ENCODE measurements at regions not wholly inside any gene's neighbourhood (a gene's known extent, or its start where the extent isn't known, plus 50 kb on each side); places are given as distances from the start of the nearest gene placed in this dataset.

- no peak for DNase-seq
These were observed 192.9 kb downstream of the HAUS1 start for GRCh38 chr18:46297124-46297523.

- DNase-seq: no peak
These were observed 193.4 kb downstream of the HAUS1 start for GRCh38 chr18:46297621-46298020.

- no peak for DNase-seq
These were observed 194.3 kb downstream of the HAUS1 start for GRCh38 chr18:46298511-46298910.

- DNase-seq: no peak
These were observed 195.4 kb downstream of the HAUS1 start for GRCh38 chr18:46299465-46300008.

- no peak for DNase-seq
These were observed 196.9 kb downstream of the HAUS1 start for GRCh38 chr18:46301081-46301480.

GRCh38 chr18:46301571-46301970 is 197.4 kb downstream of the HAUS1 start:
- no peak for DNase-seq

GRCh38 chr18:46302528-46303485 is 198.6 kb downstream of the HAUS1 start:
- DNase-seq: no peak

- no peak for DNase-seq
These were observed 206.1 kb downstream of the HAUS1 start for GRCh38 chr18:46310258-46310657.

GRCh38 chr18:46310675-46311345 is 206.6 kb downstream of the HAUS1 start:
- no peak for DNase-seq

GRCh38 chr18:46311491-46311890 is 207.3 kb downstream of the HAUS1 start:
- no peak for DNase-seq

- DNase-seq: no peak
These were observed 208.0 kb downstream of the HAUS1 start for GRCh38 chr18:46312221-46312620.

GRCh38 chr18:46313521-46313920 is 209.3 kb downstream of the HAUS1 start:
- no peak for DNase-seq

- no peak for DNase-seq
These were observed 209.8 kb downstream of the HAUS1 start for GRCh38 chr18:46314011-46314410.

GRCh38 chr18:46315161-46315560 is 211.0 kb downstream of the HAUS1 start:
- DNase-seq: no peak

GRCh38 chr18:46318356-46318755 is 214.2 kb downstream of the HAUS1 start:
- no peak for DNase-seq

- no peak for DNase-seq
These were observed 215.6 kb downstream of the HAUS1 start for GRCh38 chr18:46319783-46320182.

GRCh38 chr18:46320297-46320696 is 216.1 kb downstream of the HAUS1 start:
- DNase-seq: no peak

GRCh38 chr18:46320928-46321711 is 216.9 kb downstream of the HAUS1 start:
- DNase-seq: no peak

GRCh38 chr18:46321955-46322354 is 217.8 kb downstream of the HAUS1 start:
- DNase-seq: no peak

- no peak for DNase-seq
These were observed 218.3 kb downstream of the HAUS1 start for GRCh38 chr18:46322411-46322891.

- DNase-seq: no peak
These were observed 218.8 kb downstream of the HAUS1 start for GRCh38 chr18:46322941-46323340.

GRCh38 chr18:46324087-46324955 is 220.1 kb downstream of the HAUS1 start:
- peak; percentile 20 for DNase-seq
